ENCODE measurements at regions not wholly inside any gene's neighbourhood (a gene's known extent, or its start where the extent isn't known, plus 50 kb on each side); places are given as distances from the start of the nearest gene placed in this dataset.

DNA sequence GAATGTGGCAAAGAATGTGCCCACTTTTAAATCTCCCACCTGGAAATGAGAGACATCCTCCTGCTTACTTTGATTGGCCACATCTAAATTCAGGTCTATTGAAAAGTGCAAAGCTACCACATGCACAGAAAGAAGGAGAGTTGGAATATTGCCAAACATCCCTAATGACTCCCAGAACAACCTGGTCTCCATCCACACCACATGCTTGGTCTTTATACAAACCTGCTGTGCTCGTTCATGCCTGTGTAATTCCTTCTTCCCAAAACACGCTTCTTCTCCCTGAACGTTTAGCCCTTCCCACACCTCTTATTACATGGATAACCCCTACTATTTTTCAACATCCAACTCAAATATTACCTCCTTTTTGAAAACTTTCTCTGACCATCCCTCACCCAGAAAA is 66.2 kb upstream of the BCL2L14 start:
- TF ChIP-seq, protein P1, sequence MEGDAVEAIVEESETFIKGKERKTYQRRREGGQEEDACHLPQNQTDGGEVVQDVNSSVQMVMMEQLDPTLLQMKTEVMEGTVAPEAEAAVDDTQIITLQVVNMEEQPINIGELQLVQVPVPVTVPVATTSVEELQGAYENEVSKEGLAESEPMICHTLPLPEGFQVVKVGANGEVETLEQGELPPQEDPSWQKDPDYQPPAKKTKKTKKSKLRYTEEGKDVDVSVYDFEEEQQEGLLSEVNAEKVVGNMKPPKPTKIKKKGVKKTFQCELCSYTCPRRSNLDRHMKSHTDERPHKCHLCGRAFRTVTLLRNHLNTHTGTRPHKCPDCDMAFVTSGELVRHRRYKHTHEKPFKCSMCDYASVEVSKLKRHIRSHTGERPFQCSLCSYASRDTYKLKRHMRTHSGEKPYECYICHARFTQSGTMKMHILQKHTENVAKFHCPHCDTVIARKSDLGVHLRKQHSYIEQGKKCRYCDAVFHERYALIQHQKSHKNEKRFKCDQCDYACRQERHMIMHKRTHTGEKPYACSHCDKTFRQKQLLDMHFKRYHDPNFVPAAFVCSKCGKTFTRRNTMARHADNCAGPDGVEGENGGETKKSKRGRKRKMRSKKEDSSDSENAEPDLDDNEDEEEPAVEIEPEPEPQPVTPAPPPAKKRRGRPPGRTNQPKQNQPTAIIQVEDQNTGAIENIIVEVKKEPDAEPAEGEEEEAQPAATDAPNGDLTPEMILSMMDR (conservative IDR thresholded peaks at IDR 0.05), result no peak
- no peak for TF ChIP-seq ZFX (IDR thresholded peaks at IDR 0.05)
